Smooth muscle cell of the brain vasculature (primary cell): ENCODE measurements at regions not wholly inside any gene's neighbourhood (a gene's known extent, or its start where the extent isn't known, plus 50 kb on each side); places are given as distances from the start of the nearest gene placed in this dataset.

Source experiments
- DNase-seq: peaks from one replicate; pipeline ENCODE4 v3.0.0-alpha.2; 2012; ENCODE audit warnings: low read depth, low spot score

- DNase-seq: no peak
Measured at GRCh38 chr15:39113741-39114140, 467.1 kb upstream of the THBS1 start.

DNA sequence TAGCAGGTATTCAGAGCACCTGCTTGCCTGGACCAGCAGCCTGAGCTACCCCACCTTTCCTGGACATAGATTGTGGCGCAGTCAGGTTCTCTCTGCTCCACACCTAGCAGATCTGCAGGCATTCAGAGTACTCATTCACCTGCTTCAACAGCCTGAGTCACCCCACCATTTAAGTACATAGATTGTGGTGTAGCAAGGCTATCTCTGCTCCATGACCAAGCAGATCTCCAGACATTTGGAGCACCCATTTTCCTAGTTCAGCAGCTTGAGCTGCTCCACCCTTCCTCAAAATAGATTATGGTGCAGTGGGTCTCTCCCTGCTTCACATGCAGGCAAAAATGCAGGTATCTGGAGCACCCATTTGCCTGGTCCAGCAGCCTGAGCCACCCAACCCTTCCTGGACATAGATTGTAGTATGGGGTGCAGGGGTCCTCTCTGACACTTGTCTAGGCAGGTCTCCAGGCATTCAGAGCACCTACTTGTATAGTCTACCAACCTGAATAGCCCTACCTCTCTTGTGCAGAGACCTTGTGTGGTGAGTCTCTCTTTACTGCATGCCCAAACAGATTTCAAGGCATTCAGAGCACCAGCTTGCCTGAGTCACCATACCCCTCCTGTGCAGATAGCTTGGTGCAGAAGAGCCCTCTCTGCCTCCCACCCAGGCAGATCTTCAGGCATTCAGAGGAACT, 466.0 kb upstream of the THBS1 start:
- no peak for DNase-seq

DNA sequence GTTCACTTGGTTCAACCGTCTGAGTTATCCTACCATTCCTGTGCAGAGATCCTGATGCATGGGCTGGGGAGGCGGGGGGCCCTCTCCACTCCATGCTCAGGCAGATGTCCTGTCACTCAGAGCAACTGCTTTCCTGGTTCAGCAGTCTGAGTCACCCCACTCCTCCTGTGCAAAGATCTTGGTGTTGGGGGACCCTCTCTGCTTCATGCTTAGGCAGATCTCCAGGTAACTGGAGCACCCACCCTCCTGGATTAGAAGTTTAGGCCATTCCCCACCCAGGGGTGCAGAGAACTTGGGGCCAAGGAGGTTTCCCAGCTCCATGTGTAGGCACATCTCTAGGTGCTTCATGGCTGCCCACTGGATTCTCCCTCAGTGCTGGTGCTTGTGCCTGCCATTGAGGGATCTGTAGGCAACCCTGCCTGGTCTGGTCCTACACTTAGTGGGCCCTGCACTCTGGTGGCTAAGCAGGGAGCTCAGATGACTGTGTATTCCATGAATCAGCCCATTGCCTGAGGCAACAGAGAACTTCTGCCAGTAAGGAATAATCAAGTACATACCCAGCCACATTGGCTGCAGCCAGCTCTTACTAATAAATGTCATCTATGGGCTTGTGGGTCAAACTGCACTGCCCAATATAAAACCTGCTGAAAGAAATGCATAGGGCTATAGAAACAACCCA, 465.4 kb upstream of the THBS1 start:
- no peak for DNase-seq

DNA sequence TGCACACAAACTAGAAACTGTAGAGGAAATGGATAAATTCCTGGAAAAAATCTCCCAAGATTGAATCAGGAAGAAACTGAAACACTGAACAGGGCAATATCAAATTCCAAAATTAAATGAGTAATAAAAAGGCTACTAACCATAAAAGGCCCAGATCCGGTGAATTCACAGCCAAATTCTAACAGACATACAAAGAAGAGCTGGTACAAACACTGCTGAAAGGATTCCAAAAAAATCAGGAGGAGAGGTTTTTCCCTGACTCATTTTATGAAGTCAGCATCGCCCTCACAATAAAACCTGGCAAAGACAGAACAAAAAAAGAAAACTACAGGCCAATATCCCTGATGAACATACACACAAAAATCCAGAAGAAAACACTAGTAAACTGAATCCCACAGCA, 462.4 kb upstream of the THBS1 start:
- no peak for DNase-seq

- DNase-seq: no peak
Measured at GRCh38 chr15:39124155-39124552, 456.7 kb upstream of the THBS1 start.

GRCh38 chr15:39124553-39125171, 456.2 kb upstream of the THBS1 start:
- DNase-seq: no peak

DNA sequence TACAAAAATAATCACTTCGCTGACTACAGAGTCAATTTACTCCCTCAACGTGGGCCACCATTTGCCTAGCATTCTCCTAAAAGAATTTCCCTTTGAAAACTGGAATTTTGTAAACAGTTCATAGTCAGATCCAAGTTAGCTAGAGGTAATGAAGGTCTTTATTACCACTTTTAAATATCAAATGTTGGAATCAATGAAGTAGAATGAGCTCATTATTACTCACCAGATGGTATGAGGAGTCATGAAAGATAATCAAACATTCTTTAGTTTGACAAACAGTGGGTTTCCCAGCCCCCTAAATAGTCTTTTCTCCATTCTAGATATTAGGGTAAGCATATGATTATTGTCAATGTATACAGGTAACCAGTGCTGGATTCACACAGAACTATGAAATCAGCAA, 455.7 kb upstream of the THBS1 start:
- no peak for DNase-seq

DNA sequence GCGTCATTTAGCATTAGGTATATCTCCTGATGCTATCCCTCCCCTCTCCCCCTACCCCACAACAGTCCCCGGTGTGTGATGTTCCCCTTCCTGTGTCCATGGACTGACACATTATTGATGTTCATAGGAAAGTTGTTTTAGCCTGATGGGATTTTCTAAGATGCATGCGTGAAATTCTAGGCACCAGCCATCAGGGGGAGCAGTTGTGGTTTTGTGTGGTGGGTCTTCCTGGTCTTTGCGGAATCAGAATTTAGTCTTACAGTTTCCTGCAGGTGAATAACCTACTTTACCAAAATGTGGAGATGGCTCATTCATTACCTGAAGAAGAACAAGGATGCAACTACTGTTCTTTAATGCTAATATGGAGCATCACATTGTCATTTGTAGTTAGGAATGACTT, 455.0 kb upstream of the THBS1 start:
- no peak for DNase-seq

GRCh38 chr15:39127151-39127790, 453.6 kb upstream of the THBS1 start:
- DNase-seq: no peak

DNA sequence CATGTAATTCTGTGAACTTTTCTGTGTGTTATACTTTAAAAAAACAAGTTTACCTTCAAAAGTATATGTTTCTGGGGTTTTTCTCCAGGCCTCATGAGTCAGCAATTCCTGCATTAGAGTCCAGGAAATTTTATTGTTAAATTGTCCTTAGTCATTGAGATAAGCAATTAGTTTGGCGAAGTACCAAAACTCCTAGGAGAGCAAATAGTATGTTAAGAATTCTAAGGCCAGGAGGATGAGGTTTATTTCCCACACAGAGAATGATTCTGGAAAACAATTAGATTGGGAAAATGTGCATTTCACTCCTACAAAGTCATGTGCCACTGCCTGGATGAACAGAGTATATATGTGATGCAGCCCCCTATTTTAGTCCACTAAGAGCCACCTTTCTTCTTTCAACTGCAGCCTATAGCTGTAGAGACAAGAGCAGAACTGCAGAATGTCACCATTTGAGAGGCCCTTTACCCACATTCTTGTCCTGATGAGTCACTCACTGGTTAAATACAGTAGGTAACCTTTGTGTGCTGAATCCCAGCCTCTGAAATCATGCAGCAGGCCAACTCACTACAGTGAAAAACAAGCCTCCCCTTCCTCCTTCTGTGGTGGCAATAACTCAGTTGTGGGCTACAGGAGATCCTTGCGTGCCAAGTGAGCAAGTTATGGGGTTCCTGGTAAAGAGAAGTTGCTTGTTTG, 452.8 kb upstream of the THBS1 start:
- DNase-seq: no peak

GRCh38 chr15:39128746-39129145, 452.1 kb upstream of the THBS1 start:
- DNase-seq: no peak

GRCh38 chr15:39130556-39131379, 450.1 kb upstream of the THBS1 start:
- DNase-seq: no peak

DNA sequence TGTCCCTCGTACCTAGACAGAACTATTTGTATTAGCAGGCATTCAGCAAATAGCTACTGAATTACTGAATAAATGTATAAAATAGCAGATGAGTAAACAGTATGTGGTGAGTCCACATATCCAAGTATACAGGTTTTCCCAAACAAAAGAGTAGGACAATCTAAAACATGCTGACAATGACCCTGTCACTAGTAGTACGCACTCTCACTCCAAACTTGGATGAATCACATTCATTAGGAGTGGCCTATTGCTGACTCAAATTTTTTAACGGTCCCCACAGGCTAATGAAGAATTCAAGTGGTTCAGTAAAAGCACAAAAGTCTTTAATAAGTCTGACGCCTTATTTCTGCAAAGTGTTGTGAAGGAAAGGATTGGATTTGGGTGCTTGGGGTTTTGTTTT, 449.3 kb upstream of the THBS1 start:
- DNase-seq: no peak

DNA sequence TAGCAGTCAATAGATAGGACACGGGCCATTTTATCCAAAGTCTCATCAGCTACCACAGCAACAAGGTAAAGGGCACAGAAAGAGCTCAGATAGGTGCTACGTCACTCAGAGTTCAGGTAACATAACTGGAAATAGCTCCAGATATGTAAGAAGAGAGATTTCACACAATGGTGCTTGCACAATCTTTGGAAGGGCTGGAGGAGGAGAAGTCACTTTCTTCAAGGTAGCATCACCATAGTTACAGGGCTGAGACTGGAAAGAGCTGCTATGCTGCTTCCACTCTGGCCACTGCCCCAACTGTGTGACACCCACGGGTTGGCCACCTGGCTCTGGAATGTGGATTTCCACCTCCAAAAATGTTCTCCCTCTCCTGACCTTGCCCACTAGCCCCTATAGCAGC, 448.8 kb upstream of the THBS1 start:
- DNase-seq: no peak

- no peak for DNase-seq
Measured at GRCh38 chr15:39132954-39133600, 447.8 kb upstream of the THBS1 start.

DNA sequence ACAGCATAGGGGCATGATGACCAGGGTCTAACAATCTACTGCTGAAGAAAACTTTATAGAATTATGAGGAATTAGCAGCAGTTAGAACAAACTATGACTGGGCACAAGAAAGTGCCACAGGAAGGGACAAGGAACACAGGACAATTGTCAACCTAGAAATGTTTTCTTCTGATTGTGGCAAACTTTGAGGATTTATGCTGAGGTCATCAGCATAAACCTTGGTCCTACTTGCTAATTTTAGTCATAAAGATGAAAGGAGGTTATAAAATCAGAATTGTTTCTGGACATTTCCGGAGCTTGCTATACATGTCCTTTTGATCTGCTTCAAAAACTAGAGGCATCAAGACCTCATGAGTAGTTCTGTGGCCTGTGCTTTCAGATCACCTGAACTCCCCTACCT, 446.6 kb upstream of the THBS1 start:
- DNase-seq: no peak

DNA sequence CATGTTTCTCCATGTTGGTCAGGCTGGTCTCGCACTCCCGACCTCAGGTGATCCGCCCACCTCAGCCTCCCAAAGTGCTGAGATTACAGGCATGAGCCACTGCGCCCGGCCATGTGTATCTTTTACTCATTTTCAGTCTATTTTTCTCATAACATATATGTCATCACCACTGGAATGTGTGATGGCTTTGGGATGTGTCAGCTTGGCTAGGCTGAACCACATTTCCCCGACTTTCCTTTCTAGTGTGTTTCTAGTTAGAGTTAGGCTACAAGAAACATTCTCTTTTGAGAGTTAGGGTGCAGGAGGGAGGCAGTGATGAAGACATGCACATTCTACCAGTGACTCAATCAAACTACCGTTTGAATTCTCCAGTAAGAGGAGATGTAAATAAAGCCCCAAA, 444.9 kb upstream of the THBS1 start:
- no peak for DNase-seq

DNA sequence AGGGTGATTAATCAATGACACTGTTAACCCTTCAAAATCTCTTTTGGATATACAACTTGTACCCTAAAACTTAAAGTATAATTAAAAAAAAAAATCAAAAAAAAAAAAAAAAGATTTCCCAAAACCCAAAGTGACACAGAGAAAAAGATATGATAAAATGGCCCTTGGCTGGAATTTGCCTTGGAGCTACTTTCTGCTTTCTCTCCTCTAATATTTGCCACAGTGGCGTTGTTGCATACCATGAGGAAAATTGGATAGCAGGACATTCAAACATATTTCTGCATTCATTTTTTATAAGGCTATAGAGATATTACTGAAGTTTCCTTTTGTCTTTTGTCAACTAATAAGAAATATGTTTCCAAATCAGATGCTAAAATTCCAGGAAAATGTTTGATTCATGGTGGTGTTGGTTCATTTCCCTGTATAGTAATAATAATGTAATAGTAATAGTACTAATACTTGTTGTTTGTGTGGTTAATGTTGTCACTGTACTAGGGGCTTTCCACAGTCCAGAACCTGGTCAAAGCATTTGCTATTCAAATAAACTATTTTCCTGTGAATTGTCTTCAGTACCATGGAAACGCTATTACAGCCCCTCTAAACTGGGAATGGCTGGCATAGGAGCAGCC, 441.3 kb upstream of the THBS1 start:
- no peak for DNase-seq

GRCh38 chr15:39140060-39140604, 440.7 kb upstream of the THBS1 start:
- DNase-seq: no peak

DNA sequence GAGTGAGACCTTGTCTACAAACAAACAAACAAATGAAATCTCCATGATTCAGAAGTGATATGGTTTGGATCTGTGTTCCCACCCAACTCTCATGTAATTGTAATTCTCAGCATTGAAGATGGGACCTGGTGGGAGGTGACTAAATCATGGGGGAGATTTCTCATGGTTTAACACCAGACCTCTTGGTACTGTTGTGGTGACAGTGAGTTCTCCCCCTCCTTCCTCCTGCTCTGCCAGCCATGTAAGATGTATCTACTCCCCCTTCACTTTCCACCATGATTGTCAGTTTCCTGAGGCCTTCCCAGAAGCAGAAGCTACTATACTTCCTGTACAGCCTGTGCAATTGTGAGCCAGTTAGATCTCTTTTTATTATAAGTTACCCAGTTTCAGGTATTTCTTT, 438.4 kb upstream of the THBS1 start:
- DNase-seq: no peak
